Activated T-helper 2 cell treated with anti-CD3 and anti-CD28 coated beads, Interferon-gamma antibody, Interleukin-2, Interleukin-4, amounts not matched to agents 10 μg/mL and 5 μg/mL and 100 μg/mL, durations not matched to agents 14 hours and 24 hours and 36 hours (primary cell): ENCODE measurements at regions not wholly inside any gene's neighbourhood (a gene's known extent, or its start where the extent isn't known, plus 50 kb on each side); places are given as distances from the start of the nearest gene placed in this dataset.

Source experiments
- DNase-seq: peaks from one replicate; pipeline ENCODE4 v3.0.0; 2021; ENCODE audit warnings: low spot score
- H3K27ac Mint-ChIP-seq: one replicate; pipeline ENCODE4 v1.8.0; 2021; ENCODE audit warnings: mixed read lengths
- H3K27me3 Mint-ChIP-seq: one replicate; pipeline ENCODE4 v1.8.0; 2021; ENCODE audit warnings: low read depth, mixed read lengths
- H3K36me3 Mint-ChIP-seq: one replicate; pipeline ENCODE4 v1.8.0; 2021; ENCODE audit warnings: low read depth, mixed read lengths
- H3K4me1 Mint-ChIP-seq: one replicate; pipeline ENCODE4 v1.8.0; 2021; ENCODE audit warnings: low read depth, mixed read lengths
- H3K4me3 Mint-ChIP-seq: one replicate; pipeline ENCODE4 v1.8.0; 2021; ENCODE audit warnings: low read depth, mild to moderate bottlenecking, moderate library complexity, mixed read lengths
- H3K9me3 Mint-ChIP-seq: one replicate; pipeline ENCODE4 v1.8.0; 2021; ENCODE audit warnings: mixed read lengths
- intact Hi-C: fragments of 100-400 bp; cut with micrococcal nuclease; formaldehyde crosslinking; loops from one replicate; pipeline ENCODE4 v1.15.1; 2023

DNA sequence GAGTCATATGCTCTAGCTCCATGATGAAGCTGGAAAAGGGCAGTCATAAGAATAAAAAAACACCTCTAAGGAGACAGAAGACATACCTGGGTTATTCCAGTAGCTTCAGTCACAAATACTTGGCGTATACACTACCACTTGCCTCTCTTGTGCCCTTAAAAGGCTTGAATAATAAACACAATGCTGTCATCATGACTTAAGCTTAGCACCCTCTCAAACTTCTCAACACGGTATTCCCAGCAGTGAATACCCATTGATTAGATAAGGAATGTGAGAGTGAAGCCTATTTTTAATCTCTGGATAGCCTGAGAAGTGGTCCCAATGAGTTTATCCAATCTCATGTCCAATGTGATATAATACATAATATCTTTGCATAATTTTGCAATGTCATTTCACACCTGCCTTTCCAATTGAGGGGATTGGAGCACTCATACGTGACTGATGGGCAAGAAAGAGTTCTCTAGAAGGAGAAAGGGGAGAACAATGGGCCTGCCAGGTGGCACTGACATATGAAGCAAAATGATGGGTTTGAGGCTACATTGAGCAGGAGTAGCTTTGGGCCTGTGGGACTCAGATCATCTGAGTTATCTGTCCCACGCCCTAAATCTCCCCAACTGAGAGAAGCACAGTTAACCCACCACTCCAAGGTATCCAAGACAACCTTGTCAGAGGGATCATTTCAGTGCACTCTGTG, 298.6 kb upstream of the DAB1 start:
- no peaks in the 10 kb centered on the region for H3K36me3 Mint-ChIP-seq
- no peak overlapping the region for H3K27ac Mint-ChIP-seq
- H3K4me3 Mint-ChIP-seq: no peak overlapping the region
- no peaks in the 10 kb centered on the region for H3K27me3 Mint-ChIP-seq
- DNase-seq: no peak
- H3K9me3 Mint-ChIP-seq: no peaks in the 10 kb centered on the region
- no peaks in the 10 kb centered on the region for H3K4me1 Mint-ChIP-seq
- intact Hi-C loops: no loop called here

DNA sequence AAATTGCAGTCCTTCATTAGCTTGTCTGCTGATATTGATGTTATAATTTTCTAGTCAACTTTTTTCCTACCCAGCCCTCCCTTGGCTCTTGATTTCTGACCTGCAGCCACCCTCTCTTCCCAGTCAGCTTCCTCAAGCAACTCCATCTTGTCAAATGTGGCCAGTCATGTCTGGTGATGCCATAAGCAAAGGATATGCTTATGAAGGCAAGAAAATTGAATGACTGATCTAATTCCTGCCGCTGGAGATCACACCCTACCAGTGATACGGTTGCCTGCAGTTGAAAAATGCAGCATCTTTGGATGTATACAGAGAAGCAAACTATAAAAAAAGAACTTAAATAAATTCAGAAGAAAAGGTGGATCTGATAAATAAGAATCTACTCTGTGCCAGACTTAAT, 297.1 kb upstream of the DAB1 start:
- no peaks in the 10 kb centered on the region for H3K4me1 Mint-ChIP-seq
- no peak overlapping the region for H3K27ac Mint-ChIP-seq
- H3K4me3 Mint-ChIP-seq: no peak overlapping the region
- no peaks in the 10 kb centered on the region for H3K27me3 Mint-ChIP-seq
- intact Hi-C loops: no loop called here
- H3K36me3 Mint-ChIP-seq: no peaks in the 10 kb centered on the region
- no peak for DNase-seq
- H3K9me3 Mint-ChIP-seq: no peaks in the 10 kb centered on the region

DNA sequence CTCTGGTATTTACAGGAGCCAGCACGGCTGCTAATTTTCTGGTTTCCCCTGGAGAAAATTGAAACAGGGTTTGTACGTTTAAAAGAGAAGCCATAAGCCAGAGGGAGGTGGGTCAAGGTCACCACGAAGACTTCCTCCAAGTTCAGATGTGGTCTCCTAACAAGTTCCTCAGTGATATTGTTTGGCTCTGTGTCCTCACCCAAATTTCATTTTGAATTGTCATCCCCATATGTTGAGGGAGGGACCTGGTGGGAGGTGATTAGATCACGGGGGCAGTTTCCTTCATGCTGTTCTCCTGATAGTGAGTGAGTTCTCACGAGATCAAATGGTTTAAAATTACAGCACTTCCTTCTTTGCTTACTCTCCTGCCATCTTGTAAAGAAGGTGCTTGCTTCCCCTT, 295.4 kb upstream of the DAB1 start:
- Mint-ChIP-seq H3K4me1 (no peaks in the 10 kb centered on the region), H3K36me3 (no peaks in the 10 kb centered on the region), H3K27ac (no peak overlapping the region), H3K27me3 (no peaks in the 10 kb centered on the region), H3K9me3 (no peaks in the 10 kb centered on the region), H3K4me3 (no peak overlapping the region)
- no peak for DNase-seq
- intact Hi-C loops: no loop called here

DNA sequence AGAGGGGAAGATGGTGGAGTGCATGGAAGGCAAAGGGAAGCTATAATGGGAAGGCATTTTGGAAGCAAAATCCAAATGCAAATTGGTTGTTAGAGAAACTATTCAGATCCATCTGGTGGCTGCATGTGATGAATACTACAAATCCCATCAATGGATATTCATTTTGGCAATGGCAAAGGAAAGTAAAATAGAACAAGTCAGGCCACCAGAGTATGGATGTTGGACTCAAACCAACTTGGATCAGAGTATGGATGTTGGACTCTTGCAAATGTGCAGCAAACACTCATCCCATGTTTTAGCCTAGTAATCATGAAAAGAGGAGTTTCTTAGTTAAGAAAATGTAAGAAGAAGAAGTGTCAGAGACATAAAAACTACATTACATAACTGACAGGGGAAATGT, 289.6 kb upstream of the DAB1 start:
- no peak overlapping the region for H3K27ac Mint-ChIP-seq
- no peak overlapping the region for H3K4me3 Mint-ChIP-seq
- H3K27me3 Mint-ChIP-seq: no peaks in the 10 kb centered on the region
- H3K9me3 Mint-ChIP-seq: no peaks in the 10 kb centered on the region
- no peak for DNase-seq
- intact Hi-C loops: no loop called here
- H3K36me3 Mint-ChIP-seq: no peaks in the 10 kb centered on the region
- H3K4me1 Mint-ChIP-seq: no peaks in the 10 kb centered on the region

DNA sequence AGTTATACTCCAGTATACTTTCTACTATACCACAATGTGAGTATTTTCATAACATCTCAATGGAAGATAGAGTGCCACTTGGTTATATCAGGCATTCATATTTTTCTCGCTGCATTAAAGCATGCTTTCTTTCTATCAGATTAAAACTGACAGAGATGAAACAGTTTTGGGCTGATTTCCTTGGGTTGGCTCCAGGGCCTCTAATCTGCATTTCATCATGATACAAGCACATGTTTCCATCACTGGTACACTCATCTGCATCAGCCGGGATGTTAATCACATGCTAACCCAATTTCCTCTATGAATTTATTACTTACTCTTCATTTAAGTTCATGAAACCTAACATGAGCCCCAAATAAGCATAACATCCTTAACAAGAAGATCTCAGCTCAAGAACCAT, 289.0 kb upstream of the DAB1 start:
- Mint-ChIP-seq H3K27ac (no peak overlapping the region), H3K4me3 (no peak overlapping the region), H3K27me3 (no peaks in the 10 kb centered on the region), H3K4me1 (no peaks in the 10 kb centered on the region), H3K9me3 (no peaks in the 10 kb centered on the region), H3K36me3 (no peaks in the 10 kb centered on the region)
- intact Hi-C loops: no loop called here
- no peak for DNase-seq

DNA sequence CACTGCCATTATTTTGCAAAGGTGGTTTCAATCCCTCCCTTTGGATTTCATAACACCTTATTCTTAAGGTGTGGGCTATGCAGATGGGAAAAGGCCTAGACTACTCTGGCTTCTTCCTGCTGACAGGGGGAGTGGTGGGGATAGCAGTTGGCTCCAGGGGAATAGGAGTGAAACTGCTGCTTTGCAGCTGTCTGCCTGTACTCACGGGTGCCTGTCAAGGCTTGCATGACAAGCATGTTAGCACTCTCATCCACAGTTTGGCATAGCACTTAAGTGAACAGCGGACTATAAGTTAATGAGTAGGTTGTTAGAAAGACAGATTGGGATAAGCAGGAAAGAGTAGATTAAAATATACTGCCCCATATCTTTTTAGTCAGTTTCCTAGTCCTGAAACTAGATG, 287.5 kb upstream of the DAB1 start:
- no peak overlapping the region for H3K4me3 Mint-ChIP-seq
- H3K27me3 Mint-ChIP-seq: no peaks in the 10 kb centered on the region
- intact Hi-C loops: no loop called here
- no peaks in the 10 kb centered on the region for H3K9me3 Mint-ChIP-seq
- no peak overlapping the region for H3K27ac Mint-ChIP-seq
- DNase-seq: no peak
- H3K4me1 Mint-ChIP-seq: no peaks in the 10 kb centered on the region
- no peaks in the 10 kb centered on the region for H3K36me3 Mint-ChIP-seq

DNA sequence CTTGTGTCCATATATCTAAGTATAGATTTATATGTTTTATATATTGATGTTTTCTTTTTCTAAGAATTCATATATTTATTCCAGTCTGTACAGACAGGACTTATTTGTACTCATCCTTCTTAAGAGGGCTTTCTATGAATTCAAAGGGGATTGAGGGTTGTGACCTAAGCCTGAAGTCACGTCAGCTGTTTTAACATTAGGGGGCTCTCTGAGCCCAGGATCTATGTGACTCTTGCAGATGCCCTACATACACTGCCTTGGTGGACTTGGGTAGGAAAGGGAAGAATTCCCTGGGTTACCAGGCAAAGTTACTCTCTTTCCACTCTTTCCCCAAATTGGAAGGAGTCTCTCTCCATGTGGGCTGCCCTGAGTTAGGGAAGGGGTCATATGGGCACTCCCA, 283.8 kb upstream of the DAB1 start:
- intact Hi-C loops: no loop called here
- H3K27me3 Mint-ChIP-seq: no peaks in the 10 kb centered on the region
- no peaks in the 10 kb centered on the region for H3K4me1 Mint-ChIP-seq
- no peak for DNase-seq
- H3K36me3 Mint-ChIP-seq: no peaks in the 10 kb centered on the region
- no peaks in the 10 kb centered on the region for H3K9me3 Mint-ChIP-seq
- no peak overlapping the region for H3K27ac Mint-ChIP-seq
- no peak overlapping the region for H3K4me3 Mint-ChIP-seq

DNA sequence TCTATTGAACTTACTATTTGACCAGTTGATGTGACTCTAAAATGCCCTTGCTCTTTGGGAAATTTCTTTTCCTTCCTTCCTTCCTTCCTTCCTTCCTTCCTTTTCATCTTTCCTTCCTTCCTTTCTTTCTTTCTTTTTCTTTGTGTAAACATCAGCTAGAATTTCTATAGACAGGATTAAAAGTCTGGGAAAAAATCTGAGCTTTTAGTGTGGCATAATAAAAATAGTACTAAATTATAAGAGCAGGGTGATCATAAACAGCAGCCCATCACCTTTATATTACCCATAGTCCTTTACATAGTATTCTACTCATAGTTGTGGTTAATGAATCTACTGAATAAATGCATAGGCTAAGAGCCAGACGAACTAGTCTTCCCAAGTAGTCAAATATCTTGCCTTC, 281.0 kb upstream of the DAB1 start:
- H3K36me3 Mint-ChIP-seq: no peaks in the 10 kb centered on the region
- intact Hi-C loops: no loop called here
- no peaks in the 10 kb centered on the region for H3K9me3 Mint-ChIP-seq
- H3K4me3 Mint-ChIP-seq: no peak overlapping the region
- no peaks in the 10 kb centered on the region for H3K27me3 Mint-ChIP-seq
- DNase-seq: no peak
- H3K27ac Mint-ChIP-seq: no peak overlapping the region
- no peaks in the 10 kb centered on the region for H3K4me1 Mint-ChIP-seq

DNA sequence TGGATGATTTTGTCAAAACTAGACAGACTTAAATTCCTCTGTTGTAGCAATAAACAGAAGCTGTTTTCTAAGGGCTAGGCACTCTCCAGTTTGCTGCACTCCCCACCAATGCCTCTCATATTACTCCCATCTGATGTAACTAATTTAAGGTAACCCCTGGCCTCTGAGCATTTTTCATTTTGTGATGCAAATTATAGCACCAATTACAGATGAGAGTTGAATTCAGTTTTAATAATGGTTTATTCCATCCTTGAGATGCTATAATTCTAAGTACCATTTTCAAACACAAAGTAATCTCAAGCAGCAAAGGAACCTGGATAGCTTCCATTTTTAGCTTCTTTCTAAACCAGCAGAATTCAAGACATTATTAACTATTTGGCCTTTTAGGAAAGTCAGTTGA, 280.4 kb upstream of the DAB1 start:
- H3K9me3 Mint-ChIP-seq: no peaks in the 10 kb centered on the region
- no peaks in the 10 kb centered on the region for H3K27me3 Mint-ChIP-seq
- H3K27ac Mint-ChIP-seq: no peak overlapping the region
- DNase-seq: no peak
- H3K36me3 Mint-ChIP-seq: no peaks in the 10 kb centered on the region
- no peaks in the 10 kb centered on the region for H3K4me1 Mint-ChIP-seq
- H3K4me3 Mint-ChIP-seq: no peak overlapping the region
- intact Hi-C loops: no loop called here

DNA sequence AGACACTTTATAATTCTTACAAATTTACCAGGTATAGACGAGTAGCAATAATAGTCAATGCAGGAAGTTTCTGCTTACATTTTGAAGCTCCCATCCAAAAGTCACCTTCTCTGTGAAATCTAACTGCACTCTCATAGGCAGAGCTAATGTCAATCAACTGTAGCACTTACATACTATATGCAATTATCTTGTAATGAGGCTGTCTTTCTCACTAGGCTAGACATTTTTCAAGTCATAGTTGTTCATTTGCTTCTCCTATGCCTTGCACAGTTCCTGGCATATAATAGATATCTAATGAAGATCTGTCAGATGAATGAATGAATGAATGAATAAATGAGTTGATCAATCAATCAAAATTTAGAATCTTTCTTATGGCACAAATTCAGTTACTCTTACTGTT, 273.0 kb upstream of the DAB1 start:
- DNase-seq: no peak
- Mint-ChIP-seq H3K27ac (no peak overlapping the region), H3K36me3 (no peaks in the 10 kb centered on the region), H3K27me3 (no peaks in the 10 kb centered on the region), H3K4me1 (no peaks in the 10 kb centered on the region), H3K9me3 (peaks cover 13% of the 10 kb centered on the region), H3K4me3 (no peak overlapping the region)
- intact Hi-C loops: no loop called here

DNA sequence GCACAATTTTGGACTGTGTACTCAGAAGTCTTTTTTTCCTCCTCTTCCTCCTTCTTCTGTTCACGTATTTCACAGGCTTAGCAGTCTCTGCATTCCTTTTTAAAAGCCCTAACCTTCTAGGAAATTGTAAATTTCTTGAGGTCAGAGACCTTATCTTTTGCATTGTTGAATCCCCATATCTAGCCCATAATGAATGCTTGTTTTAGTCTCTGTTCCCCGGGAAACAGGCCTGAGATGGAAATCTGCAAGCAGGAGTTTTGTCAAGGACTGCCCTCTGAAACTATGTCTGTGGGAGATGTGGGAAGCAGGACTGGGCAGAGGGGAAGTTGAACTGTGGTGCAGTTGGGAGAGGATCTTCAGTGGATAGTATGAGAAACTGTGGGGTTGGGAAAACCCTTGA, 272.2 kb upstream of the DAB1 start:
- intact Hi-C loops: no loop called here
- H3K36me3 Mint-ChIP-seq: no peaks in the 10 kb centered on the region
- no peak overlapping the region for H3K27ac Mint-ChIP-seq
- H3K27me3 Mint-ChIP-seq: no peaks in the 10 kb centered on the region
- no peak for DNase-seq
- H3K9me3 Mint-ChIP-seq: peaks cover 13% of the 10 kb centered on the region
- H3K4me1 Mint-ChIP-seq: no peaks in the 10 kb centered on the region
- H3K4me3 Mint-ChIP-seq: no peak overlapping the region

DNA sequence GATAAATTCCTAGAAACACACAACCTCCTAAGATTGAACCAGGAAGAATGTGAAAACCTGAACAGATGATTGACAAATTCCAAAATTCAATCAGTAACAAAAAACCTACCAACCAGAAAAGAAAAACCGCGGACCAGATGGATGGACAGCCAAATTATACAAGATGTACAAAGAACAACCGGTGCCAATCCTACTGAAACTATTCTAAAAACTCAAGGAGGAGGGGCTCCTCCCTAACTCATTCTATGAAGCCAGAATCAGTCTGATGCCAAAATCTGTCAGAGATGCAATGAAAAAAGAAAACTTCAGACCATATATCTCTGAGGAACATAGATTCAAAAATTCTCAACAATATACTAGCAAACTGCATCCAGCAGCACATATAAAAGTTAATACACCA, 262.4 kb upstream of the DAB1 start:
- Mint-ChIP-seq H3K27me3 (no peaks in the 10 kb centered on the region), H3K36me3 (no peaks in the 10 kb centered on the region), H3K27ac (no peak overlapping the region), H3K4me3 (no peak overlapping the region), H3K4me1 (no peaks in the 10 kb centered on the region), H3K9me3 (peaks cover 21% of the 10 kb centered on the region)
- intact Hi-C loops: no loop called here
- DNase-seq: no peak

DNA sequence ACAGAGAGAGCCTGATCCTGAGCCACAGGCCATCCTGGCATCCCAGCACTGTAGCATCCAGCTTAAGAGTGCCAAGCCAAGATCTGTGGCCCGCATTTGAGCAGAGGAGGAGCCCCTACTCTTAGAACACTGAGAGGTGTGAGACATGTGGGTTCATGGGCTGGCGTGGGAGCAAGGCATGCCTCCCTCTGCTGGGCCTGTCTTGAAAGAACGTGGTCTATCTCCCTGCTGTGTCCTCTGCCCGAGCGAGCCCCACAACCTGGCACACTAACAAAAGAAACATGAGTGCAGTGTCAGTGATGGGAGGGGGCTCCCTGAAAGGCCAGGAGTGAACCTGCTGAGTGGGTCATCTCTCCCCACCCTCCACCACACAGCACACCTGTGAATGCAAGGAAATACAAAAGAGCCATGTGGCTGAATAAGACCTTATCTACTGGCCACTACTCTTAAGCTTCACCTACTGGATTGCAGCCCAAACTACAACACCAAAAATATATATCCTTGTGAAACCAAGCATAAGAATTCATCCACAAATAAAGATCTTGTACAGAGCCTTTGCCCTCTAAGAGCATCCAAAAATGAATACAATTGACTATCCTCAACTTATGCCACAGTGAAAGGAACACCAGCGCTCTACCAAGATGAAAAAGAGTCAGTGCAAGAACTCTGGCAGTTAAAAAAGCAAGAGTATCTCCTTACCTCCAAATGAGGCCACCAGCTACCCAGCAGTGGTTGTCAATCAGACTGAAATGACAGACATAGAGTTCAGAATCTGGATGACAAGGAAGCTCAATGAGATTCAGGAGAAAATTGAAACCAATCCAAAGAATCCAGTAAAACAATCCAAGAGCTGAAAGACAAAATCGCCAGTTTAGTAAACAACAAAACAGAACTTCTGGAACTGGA, 259.4 kb upstream of the DAB1 start:
- peaks cover 12% of the 10 kb centered on the region for H3K9me3 Mint-ChIP-seq
- H3K36me3 Mint-ChIP-seq: no peaks in the 10 kb centered on the region
- H3K27ac Mint-ChIP-seq: no peak overlapping the region
- H3K4me3 Mint-ChIP-seq: no peak overlapping the region
- no peaks in the 10 kb centered on the region for H3K27me3 Mint-ChIP-seq
- no peak for DNase-seq
- intact Hi-C loops: no loop called here
- no peaks in the 10 kb centered on the region for H3K4me1 Mint-ChIP-seq
